ENCODE measurements at regions not wholly inside any gene's neighbourhood (a gene's known extent, or its start where the extent isn't known, plus 50 kb on each side); places are given as distances from the start of the nearest gene placed in this dataset.

- Histone ChIP-seq H3K4me1 (peaks cover 0 to 3% (median 0%) of the 10 kb centered on the region in 12 donors), H3K36me3 (no peaks in the 10 kb centered on the region), H3K4me3 (no peak overlapping the region), H3K9me3 (no peaks in the 10 kb centered on the region), H3K27me3 (no peaks in the 10 kb centered on the region), H3K27ac (no peak overlapping the region)
- intact Hi-C loops (cut with DNase I) = no loop called here
- no peak for TF ChIP-seq CTCF (IDR thresholded peaks at IDR 0.05)
- no peak for TF ChIP-seq POLR2A (IDR thresholded peaks at IDR 0.05)
- ATAC-seq (peak in 1 of 4 donors; percentile 9), DNase-seq (no peak)
- 65 to 86% (median 74%) methylated on average over 2 of the region's 2 CpGs for WGBS, 4 donors
These were observed 74.6 kb upstream of the KIF5B start for GRCh38 chr10:32130788-32131187.

- no peak overlapping the region for H3K4me3 ChIP-seq
- no peaks in the 10 kb centered on the region for H3K36me3 ChIP-seq
- no peak for TF ChIP-seq CTCF (IDR thresholded peaks at IDR 0.05)
- no peak for TF ChIP-seq POLR2A (IDR thresholded peaks at IDR 0.05)
- H3K4me1 ChIP-seq = no peaks in the 10 kb centered on the region
- DNase-seq (no peak), ATAC-seq (no peak)
- 70 to 86% (median 80%) methylated on average over 7 of the region's 7 CpGs for WGBS, 4 donors
- intact Hi-C loops (cut with DNase I) = no loop called here
- H3K27ac ChIP-seq = no peak overlapping the region
- no peaks in the 10 kb centered on the region for H3K27me3 ChIP-seq
- peaks cover 0 to 12% (median 0%) of the 10 kb centered on the region in 12 donors for H3K9me3 ChIP-seq
These were observed 68.8 kb upstream of the KIF5B start for GRCh38 chr10:32125023-32125422.

GRCh38 chr10:32123021-32123420 lies 66.8 kb upstream of the KIF5B start:
- Histone ChIP-seq H3K9me3 (peaks cover 0 to 12% (median 0%) of the 10 kb centered on the region in 12 donors), H3K4me1 (no peaks in the 10 kb centered on the region), H3K27me3 (no peaks in the 10 kb centered on the region), H3K4me3 (no peak overlapping the region), H3K27ac (no peak overlapping the region), H3K36me3 (no peaks in the 10 kb centered on the region)
- no peak for ATAC-seq
- 68 to 86% (median 81%) methylated on average over 1 to 4 of the region's 4 CpGs for WGBS, 4 donors
- DNase-seq = no peak
- intact Hi-C loops (cut with DNase I) = no loop called here
- TF ChIP-seq POLR2A (IDR thresholded peaks at IDR 0.05) = no peak
- no peak for TF ChIP-seq CTCF (IDR thresholded peaks at IDR 0.05)

GRCh38 chr10:32121648-32122047 lies 65.4 kb upstream of the KIF5B start:
- 85 to 100% (median 97%) methylated on average over 4 of the region's 4 CpGs for WGBS, 4 donors
- Histone ChIP-seq H3K4me1 (no peaks in the 10 kb centered on the region), H3K4me3 (no peak overlapping the region), H3K27me3 (no peaks in the 10 kb centered on the region), H3K9me3 (peaks cover 0 to 12% (median 0%) of the 10 kb centered on the region in 12 donors), H3K27ac (no peak overlapping the region), H3K36me3 (no peaks in the 10 kb centered on the region)
- DNase-seq = no peak
- ATAC-seq = no peak
- intact Hi-C loops (cut with DNase I) = no loop called here
- TF ChIP-seq CTCF (IDR thresholded peaks at IDR 0.05) = no peak
- no peak for TF ChIP-seq POLR2A (IDR thresholded peaks at IDR 0.05)

Measured in heart left ventricle (tissue), 16 donors.